Panc1 (cell line): ENCODE measurements at regions not wholly inside any gene's neighbourhood (a gene's known extent, or its start where the extent isn't known, plus 50 kb on each side); places are given as distances from the start of the nearest gene placed in this dataset.

Experiments used
- ATAC-seq: fragments of 200-7000 bp; cut with Tn5 transposase; 2 replicates; pipeline ENCODE4 v1.9.1; 2020; ENCODE audit warnings: mild to moderate bottlenecking, moderate library complexity
- BruUV-seq: library from RNA; stranded (reverse); fragments of 400-500 nt; replicated peaks from 2 replicates; lab custom pipeline; 2021; lab: Mats Ljungman, UMichigan
- CTCF ChIA-PET: fragments of 300-600 bp; sonication (Branson Sonifier 250); formaldehyde crosslinking; loops from one replicate; lab custom pipeline; 2022; ENCODE audit warnings: antibody characterized with exemption; lab: Charles Lee
- POLR2A ChIA-PET: fragments of 300-600 bp; sonication (Branson Sonifier 250); formaldehyde crosslinking; loops from one replicate; lab custom pipeline; 2022; ENCODE audit warnings: antibody characterized with exemption; lab: Charles Lee
- DNase-seq: peaks from one replicate; pipeline ENCODE4 v3.0.0-alpha.2; 2010; ENCODE audit warnings: low read depth, low spot score
- H3K27ac ChIP-seq: 2 replicates; pipeline ENCODE4 v1.5.1; 2011; ENCODE audit warnings: mild to moderate bottlenecking, low read length, inconsistent platforms
- H3K27me3 ChIP-seq: fragments of 200-500 bp; sonication (Bioruptor generic); 2 replicates; pipeline ENCODE4 v1.6.0; 2014; ENCODE audit warnings: low read length, inconsistent platforms; ENCODE audit not compliant: control insufficient read depth, insufficient read depth
- H3K36me3 ChIP-seq: fragments of 200-500 bp; sonication (Bioruptor generic); 2 replicates; pipeline ENCODE4 v1.5.1; 2014; ENCODE audit warnings: inconsistent platforms, mild to moderate bottlenecking, low read length, moderate library complexity; ENCODE audit not compliant: control insufficient read depth, insufficient read depth
- H3K4me1 ChIP-seq: 2 replicates; pipeline ENCODE4 v1.5.1; 2011; ENCODE audit warnings: inconsistent platforms, mild to moderate bottlenecking, low read length, moderate library complexity; ENCODE audit not compliant: control insufficient read depth, insufficient read depth
- H3K4me3 ChIP-seq, 2 experiments: 2 replicates each; pipeline ENCODE4 v1.5.1; 2011 to 2012; ENCODE audit warnings: low read depth in 2 of 2, low read length in 2 of 2, mild to moderate bottlenecking in 2 of 2, inconsistent platforms in 1 of 2, moderate library complexity in 1 of 2
- H3K9me3 ChIP-seq: fragments of 200-500 bp; sonication (Bioruptor generic); 2 replicates; pipeline ENCODE4 v1.5.1; 2014; ENCODE audit warnings: low read depth, mild to moderate bottlenecking, inconsistent platforms, low read length, moderate library complexity; ENCODE audit not compliant: control insufficient read depth, insufficient read depth
- POLR2AphosphoS5 ChIP-seq: IDR thresholded peaks from 2 replicates; pipeline ENCODE4 v1.6.1; 2012; ENCODE audit warnings: mild to moderate bottlenecking, low read depth, low read length, moderate library complexity
- SIN3A ChIP-seq: IDR thresholded peaks from 2 replicates; pipeline ENCODE4 v1.6.1; 2012; ENCODE audit warnings: low read depth, mild to moderate bottlenecking, low read length, moderate library complexity, borderline replicate concordance; ENCODE audit not compliant: insufficient read depth
- TCF7L2 ChIP-seq: IDR thresholded peaks from 2 replicates; pipeline ENCODE4 v1.6.1; 2011; ENCODE audit warnings: mild to moderate bottlenecking, low read depth, low read length, inconsistent platforms
- in situ Hi-C: cut with HindIII; loops from 2 replicates; pipeline ENCODE4 v1.10.0; 2016; ENCODE audit warnings: low sequenced_read_pairs, low pct_unique_long_range_greater_than_20kb
- intact Hi-C: fragments of 100-400 bp; cut with micrococcal nuclease; formaldehyde crosslinking; loops from one replicate; pipeline ENCODE4 v1.10.0; 2022; ENCODE audit not compliant: unreplicated experiment
- TF ChIP-seq, protein P1 (sequence below), 2 experiments: IDR thresholded peaks; 2 replicates each; pipeline ENCODE4 v1.6.1; 2011 to 2012; ENCODE audit warnings: low read depth in 2 of 2, control low read depth in 1 of 2, low read length in 1 of 2, mild to moderate bottlenecking in 1 of 2, moderate library complexity in 1 of 2; ENCODE audit not compliant: insufficient read depth in 1 of 2
- TF ChIP-seq, protein P2 (sequence below): fragments of 450-650 bp; IDR thresholded peaks from 2 replicates; pipeline ENCODE4 v1.5.1; 2017; ENCODE audit warnings: mild to moderate bottlenecking

- TF ChIP-seq, protein P1, sequence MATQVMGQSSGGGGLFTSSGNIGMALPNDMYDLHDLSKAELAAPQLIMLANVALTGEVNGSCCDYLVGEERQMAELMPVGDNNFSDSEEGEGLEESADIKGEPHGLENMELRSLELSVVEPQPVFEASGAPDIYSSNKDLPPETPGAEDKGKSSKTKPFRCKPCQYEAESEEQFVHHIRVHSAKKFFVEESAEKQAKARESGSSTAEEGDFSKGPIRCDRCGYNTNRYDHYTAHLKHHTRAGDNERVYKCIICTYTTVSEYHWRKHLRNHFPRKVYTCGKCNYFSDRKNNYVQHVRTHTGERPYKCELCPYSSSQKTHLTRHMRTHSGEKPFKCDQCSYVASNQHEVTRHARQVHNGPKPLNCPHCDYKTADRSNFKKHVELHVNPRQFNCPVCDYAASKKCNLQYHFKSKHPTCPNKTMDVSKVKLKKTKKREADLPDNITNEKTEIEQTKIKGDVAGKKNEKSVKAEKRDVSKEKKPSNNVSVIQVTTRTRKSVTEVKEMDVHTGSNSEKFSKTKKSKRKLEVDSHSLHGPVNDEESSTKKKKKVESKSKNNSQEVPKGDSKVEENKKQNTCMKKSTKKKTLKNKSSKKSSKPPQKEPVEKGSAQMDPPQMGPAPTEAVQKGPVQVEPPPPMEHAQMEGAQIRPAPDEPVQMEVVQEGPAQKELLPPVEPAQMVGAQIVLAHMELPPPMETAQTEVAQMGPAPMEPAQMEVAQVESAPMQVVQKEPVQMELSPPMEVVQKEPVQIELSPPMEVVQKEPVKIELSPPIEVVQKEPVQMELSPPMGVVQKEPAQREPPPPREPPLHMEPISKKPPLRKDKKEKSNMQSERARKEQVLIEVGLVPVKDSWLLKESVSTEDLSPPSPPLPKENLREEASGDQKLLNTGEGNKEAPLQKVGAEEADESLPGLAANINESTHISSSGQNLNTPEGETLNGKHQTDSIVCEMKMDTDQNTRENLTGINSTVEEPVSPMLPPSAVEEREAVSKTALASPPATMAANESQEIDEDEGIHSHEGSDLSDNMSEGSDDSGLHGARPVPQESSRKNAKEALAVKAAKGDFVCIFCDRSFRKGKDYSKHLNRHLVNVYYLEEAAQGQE (IDR thresholded peaks at IDR 0.05; ENCODE audit: insufficient read depth in 1 of 2, low read depth in 2 of 2, low read length in 1 of 2) = no peak
- TF ChIP-seq SIN3A = no peak
- Histone ChIP-seq H3K9me3 (no peaks in the 10 kb centered on the region), H3K27me3 (no peaks in the 10 kb centered on the region), H3K27ac (no peak overlapping the region), H3K4me3 (no peak overlapping the region), H3K4me1 (no peaks in the 10 kb centered on the region), H3K36me3 (no peaks in the 10 kb centered on the region)
- intact Hi-C loops = no loop called here
- in situ Hi-C loops = no loop called here
- DNase-seq (no peak), ATAC-seq (no peak)
- ChIA-PET CTCF (no interaction called here), POLR2A (no interaction called here)
- BruUV-seq = no TSS peak
Measured at GRCh38 chr20:57811374-57812020, 101.7 kb upstream of the PMEPA1 start.

DNA sequence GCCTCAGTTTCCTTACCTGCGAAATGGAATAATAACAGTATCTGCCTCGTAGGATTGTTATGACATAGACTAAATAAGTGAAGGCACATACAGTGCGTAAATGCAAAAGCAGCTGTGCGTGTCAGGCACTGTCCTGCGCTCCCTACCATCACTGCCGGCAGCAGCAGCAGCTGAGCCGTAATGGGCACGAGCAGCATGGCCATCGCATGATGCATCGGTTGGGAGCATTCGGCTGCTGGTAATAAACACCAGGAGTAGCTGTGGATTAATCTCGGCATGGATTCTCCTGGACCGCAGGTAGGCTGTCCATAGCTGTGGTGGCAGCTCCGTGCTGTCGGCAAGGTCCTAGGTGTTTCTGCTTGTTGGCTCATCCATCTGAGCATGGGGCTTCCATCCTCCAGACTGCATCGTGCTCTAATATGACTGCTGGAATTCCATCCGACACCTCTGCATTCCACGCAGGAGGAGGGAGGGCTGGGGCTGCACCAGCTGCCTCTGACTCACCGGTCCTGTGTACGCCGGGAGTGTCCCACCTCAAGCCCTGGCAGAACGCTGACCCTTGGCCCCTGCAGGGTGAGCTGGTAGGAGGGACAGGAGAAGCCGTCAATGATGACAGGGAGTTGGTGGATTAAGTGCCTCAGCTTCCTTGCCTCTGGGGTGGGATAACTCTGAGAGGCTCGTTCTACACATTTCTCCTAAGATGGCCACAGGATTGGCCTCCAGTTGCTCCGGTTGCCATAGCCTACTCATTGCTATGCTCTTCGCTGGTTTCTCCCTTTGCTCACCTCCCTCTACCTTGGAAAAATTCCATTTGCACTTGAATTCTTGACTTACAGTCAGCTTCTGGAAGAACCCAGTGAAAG is 100.9 kb upstream of the PMEPA1 start:
- Histone ChIP-seq H3K4me3 (no peak overlapping the region), H3K9me3 (no peaks in the 10 kb centered on the region), H3K27ac (no peak overlapping the region), H3K4me1 (no peaks in the 10 kb centered on the region), H3K27me3 (no peaks in the 10 kb centered on the region), H3K36me3 (no peaks in the 10 kb centered on the region)
- no peak for TF ChIP-seq POLR2AphosphoS5
- no peak for TF ChIP-seq TCF7L2
- no peak for TF ChIP-seq SIN3A
- TF ChIP-seq, protein P1 (IDR thresholded peaks at IDR 0.05; ENCODE audit: insufficient read depth in 1 of 2, low read depth in 2 of 2, low read length in 1 of 2) = no peak
- TF ChIP-seq, protein P2, sequence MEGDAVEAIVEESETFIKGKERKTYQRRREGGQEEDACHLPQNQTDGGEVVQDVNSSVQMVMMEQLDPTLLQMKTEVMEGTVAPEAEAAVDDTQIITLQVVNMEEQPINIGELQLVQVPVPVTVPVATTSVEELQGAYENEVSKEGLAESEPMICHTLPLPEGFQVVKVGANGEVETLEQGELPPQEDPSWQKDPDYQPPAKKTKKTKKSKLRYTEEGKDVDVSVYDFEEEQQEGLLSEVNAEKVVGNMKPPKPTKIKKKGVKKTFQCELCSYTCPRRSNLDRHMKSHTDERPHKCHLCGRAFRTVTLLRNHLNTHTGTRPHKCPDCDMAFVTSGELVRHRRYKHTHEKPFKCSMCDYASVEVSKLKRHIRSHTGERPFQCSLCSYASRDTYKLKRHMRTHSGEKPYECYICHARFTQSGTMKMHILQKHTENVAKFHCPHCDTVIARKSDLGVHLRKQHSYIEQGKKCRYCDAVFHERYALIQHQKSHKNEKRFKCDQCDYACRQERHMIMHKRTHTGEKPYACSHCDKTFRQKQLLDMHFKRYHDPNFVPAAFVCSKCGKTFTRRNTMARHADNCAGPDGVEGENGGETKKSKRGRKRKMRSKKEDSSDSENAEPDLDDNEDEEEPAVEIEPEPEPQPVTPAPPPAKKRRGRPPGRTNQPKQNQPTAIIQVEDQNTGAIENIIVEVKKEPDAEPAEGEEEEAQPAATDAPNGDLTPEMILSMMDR = no peak
- CTCF ChIA-PET = no interaction called here
- POLR2A ChIA-PET = no interaction called here
- no TSS peak for BruUV-seq
- intact Hi-C loops (no loop called here), in situ Hi-C loops (no loop called here)
- ATAC-seq (no peak), DNase-seq (no peak)
